ENCODE measurements at regions not wholly inside any gene's neighbourhood (a gene's known extent, or its start where the extent isn't known, plus 50 kb on each side); places are given as distances from the start of the nearest gene placed in this dataset.
"Not testable (repeated sequence)": the region's sequence is repeated elsewhere in the genome, so short reads cannot be mapped to it uniquely, and the experiment has no call there.

DNA sequence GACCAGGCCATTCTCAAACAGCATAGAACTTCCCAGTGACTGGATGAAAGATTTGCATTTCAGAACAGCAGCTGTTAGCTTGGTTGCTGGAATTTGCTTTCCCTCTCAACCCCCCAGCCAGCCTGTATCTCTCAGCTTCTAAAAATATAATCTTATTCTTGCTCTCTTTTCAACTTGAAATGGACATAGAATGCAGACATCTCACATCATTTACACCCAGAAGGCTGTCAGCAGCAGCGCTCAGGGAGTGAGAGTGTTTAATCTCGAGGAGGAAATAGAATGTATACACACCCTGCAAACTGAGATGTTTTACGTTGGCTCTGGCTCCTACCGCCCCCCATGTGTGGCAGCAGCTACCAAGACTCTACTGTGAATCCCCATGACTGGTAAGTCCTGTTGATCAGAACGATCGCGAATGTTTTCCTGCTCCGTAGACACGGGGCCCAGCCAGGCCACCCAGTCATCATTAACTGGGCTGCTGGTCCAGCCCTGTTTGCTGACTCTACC lies 163.4 kb upstream of the SLC24A3 start:
- DNase-seq (ENCODE audit: low spot score), result no peak
- H3K9me3 ChIP-seq (ENCODE audit: severe bottlenecking), result no peaks in the 10 kb centered on the region
- TF ChIP-seq CTCF (IDR thresholded peaks at IDR 0.05; ENCODE audit: poor library complexity, severe bottlenecking), result no peak
- H3K4me1 ChIP-seq (ENCODE audit: insufficient read depth, poor library complexity, severe bottlenecking), result peaks cover 7% of the 10 kb centered on the region
- H3K27me3 ChIP-seq (ENCODE audit: insufficient read depth, poor library complexity, severe bottlenecking), result no peaks in the 10 kb centered on the region
- no peak overlapping the region for H3K27ac ChIP-seq (ENCODE audit: poor library complexity, severe bottlenecking)
- ATAC-seq (ENCODE audit: low read depth), result no peak
- no peaks in the 10 kb centered on the region for H3K36me3 ChIP-seq (ENCODE audit: low read depth)
- H3K4me3 ChIP-seq (ENCODE audit: severe bottlenecking), result no peak overlapping the region

GRCh38 chr20:19049514-19049913 lies 162.9 kb upstream of the SLC24A3 start:
- Histone ChIP-seq H3K36me3 (ENCODE audit: low read depth) (no peaks in the 10 kb centered on the region), H3K27ac (ENCODE audit: poor library complexity, severe bottlenecking) (no peak overlapping the region), H3K4me3 (ENCODE audit: severe bottlenecking) (no peak overlapping the region), H3K4me1 (ENCODE audit: insufficient read depth, poor library complexity, severe bottlenecking) (peaks cover 7% of the 10 kb centered on the region), H3K9me3 (ENCODE audit: severe bottlenecking) (no peaks in the 10 kb centered on the region), H3K27me3 (ENCODE audit: insufficient read depth, poor library complexity, severe bottlenecking) (no peaks in the 10 kb centered on the region)
- no peak for ATAC-seq (ENCODE audit: low read depth)
- no peak for TF ChIP-seq CTCF (IDR thresholded peaks at IDR 0.05; ENCODE audit: poor library complexity, severe bottlenecking)
- no peak for DNase-seq (ENCODE audit: low spot score)

DNA sequence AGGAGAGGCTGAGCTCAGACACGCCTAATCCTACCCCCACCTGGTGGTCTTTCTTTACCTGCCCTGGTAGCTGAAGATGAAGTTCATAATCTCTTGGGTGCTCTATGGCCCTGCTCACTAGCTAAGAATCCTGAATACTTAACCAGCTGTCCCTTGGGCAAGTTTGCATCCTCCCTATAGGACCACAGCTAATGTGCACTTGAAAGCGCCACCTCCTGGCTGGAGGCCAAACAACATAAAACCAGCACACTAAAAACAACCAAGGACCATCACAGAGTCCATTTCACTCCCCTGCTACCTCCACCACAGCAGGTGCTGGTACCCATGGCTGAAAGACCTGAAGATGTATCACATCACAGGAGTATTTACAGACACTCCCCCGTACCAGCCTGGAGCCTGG lies 155.5 kb upstream of the SLC24A3 start:
- no peaks in the 10 kb centered on the region for H3K4me1 ChIP-seq (ENCODE audit: insufficient read depth, poor library complexity, severe bottlenecking)
- ATAC-seq (ENCODE audit: low read depth) (no peak), DNase-seq (ENCODE audit: low spot score) (no peak)
- TF ChIP-seq CTCF (IDR thresholded peaks at IDR 0.05; ENCODE audit: poor library complexity, severe bottlenecking), result no peak
- no peak overlapping the region for H3K27ac ChIP-seq (ENCODE audit: poor library complexity, severe bottlenecking)
- no peaks in the 10 kb centered on the region for H3K27me3 ChIP-seq (ENCODE audit: insufficient read depth, poor library complexity, severe bottlenecking)
- H3K36me3 ChIP-seq (ENCODE audit: low read depth), result no peaks in the 10 kb centered on the region
- H3K9me3 ChIP-seq (ENCODE audit: severe bottlenecking), result no peaks in the 10 kb centered on the region
- no peak overlapping the region for H3K4me3 ChIP-seq (ENCODE audit: severe bottlenecking)

DNA sequence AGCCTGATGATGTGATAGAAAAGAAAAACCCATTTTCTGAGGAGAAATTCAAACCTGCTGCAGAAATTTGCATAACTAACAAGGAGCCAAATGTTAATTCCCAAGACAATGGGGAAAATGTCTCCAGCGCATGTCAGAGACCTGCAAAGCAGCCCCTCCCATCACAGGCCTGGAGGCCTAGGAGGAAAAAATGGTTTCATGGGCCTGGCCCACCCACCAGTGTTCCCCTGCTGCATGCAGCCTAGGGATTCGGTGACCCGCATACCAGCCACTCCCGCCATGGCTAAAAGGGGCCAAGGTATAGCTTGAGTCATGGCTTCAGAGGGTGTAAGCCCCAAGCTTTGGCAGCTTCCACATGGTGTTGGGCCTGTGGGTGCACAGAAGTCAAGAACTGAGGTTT lies 147.7 kb upstream of the SLC24A3 start:
- H3K9me3 ChIP-seq (ENCODE audit: severe bottlenecking); H3K4me3 ChIP-seq (ENCODE audit: severe bottlenecking); ATAC-seq (ENCODE audit: low read depth); H3K27me3 ChIP-seq (ENCODE audit: insufficient read depth, poor library complexity, severe bottlenecking); H3K36me3 ChIP-seq (ENCODE audit: low read depth); H3K4me1 ChIP-seq (ENCODE audit: insufficient read depth, poor library complexity, severe bottlenecking); DNase-seq (ENCODE audit: low spot score); H3K27ac ChIP-seq (ENCODE audit: poor library complexity, severe bottlenecking): not testable (repeated sequence)

DNA sequence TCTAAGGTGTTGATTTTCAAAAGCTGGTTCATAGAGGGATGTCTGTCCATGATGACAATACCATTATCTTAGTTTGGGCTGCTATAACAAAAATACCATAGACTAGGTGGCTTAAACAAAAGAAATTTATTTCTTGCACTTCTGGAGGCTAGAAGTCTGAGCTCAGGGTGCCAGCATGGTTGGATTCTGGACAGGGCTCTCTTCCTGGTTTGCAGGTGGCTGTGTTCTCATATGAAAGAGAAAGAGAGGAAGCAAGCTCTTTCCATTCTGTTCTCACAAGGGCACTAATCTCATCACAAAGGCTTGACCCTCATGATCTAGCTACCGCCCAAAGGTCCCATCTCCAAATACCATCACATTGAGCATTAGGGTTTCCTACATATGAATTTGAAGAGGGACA lies 144.5 kb upstream of the SLC24A3 start:
- Histone ChIP-seq H3K4me1 (ENCODE audit: insufficient read depth, poor library complexity, severe bottlenecking) (no peaks in the 10 kb centered on the region), H3K27me3 (ENCODE audit: insufficient read depth, poor library complexity, severe bottlenecking) (no peaks in the 10 kb centered on the region), H3K27ac (ENCODE audit: poor library complexity, severe bottlenecking) (no peak overlapping the region), H3K36me3 (ENCODE audit: low read depth) (no peaks in the 10 kb centered on the region), H3K9me3 (ENCODE audit: severe bottlenecking) (no peaks in the 10 kb centered on the region), H3K4me3 (ENCODE audit: severe bottlenecking) (no peak overlapping the region)
- DNase-seq (ENCODE audit: low spot score) (no peak), ATAC-seq (ENCODE audit: low read depth) (no peak)
- TF ChIP-seq CTCF (IDR thresholded peaks at IDR 0.05; ENCODE audit: poor library complexity, severe bottlenecking), result no peak
